G401.6 (cell line): ENCODE measurements at regions not wholly inside any gene's neighbourhood (a gene's known extent, or its start where the extent isn't known, plus 50 kb on each side); places are given as distances from the start of the nearest gene placed in this dataset.

ENCODE experiments used
- FAIRE-seq: peaks from 2 replicates; lab custom pipeline; 2012; peaks lifted over from hg19 to GRCh38; lab: Jason Lieb, UNC

DNA sequence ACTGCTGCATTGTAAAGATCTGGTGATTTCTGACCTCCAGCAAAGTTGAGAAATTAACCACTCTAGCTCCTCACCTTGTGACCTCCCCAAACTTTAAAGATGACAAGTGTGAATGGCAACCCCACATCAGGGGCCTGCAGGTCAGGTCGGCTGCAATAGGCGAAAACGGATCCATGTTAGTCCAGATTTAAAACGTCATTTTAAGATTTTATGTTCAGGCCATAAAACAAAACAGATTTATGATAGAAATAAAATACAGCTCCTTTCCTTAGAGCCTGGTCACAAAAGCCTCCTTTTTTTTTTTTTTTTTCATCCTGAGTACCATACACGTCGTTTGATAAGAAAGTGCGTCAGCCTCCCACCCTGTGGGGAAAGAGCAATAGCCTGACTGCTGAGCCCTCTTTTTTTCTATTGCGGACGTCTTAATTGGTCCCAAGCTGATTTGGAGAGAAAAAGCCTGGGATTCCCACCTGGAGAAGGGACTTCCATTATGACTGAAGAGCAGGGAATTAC lies 519.2 kb upstream of the NOX3 start:
- FAIRE-seq, result no peak

DNA sequence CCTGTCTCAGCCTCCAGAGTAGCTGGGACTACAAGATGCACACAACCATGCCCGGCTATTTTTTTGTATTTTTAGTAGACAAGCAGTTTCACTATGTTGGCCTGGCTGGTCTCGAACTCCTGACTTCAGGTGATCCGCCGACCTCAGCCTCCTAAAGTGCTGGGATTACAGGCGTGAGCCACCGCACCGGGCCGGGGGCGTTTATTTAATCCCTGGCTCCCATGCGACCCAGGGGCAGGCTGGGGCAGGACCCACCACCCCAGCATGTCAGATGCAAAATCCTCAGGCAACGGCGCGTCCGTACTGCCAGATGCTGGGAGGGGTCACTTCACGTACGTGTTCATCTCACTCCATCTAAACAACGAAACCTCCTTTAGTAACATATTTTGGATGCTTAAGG lies 518.7 kb upstream of the NOX3 start:
- no peak for FAIRE-seq

- FAIRE-seq, result no peak
Observed at GRCh38 chr6:155970876-155971708, 515.5 kb upstream of the NOX3 start.

- FAIRE-seq, result no peak
Observed at GRCh38 chr6:155970472-155970871, 514.8 kb upstream of the NOX3 start.

- no peak for FAIRE-seq
Observed at GRCh38 chr6:155968921-155969320, 513.3 kb upstream of the NOX3 start.

DNA sequence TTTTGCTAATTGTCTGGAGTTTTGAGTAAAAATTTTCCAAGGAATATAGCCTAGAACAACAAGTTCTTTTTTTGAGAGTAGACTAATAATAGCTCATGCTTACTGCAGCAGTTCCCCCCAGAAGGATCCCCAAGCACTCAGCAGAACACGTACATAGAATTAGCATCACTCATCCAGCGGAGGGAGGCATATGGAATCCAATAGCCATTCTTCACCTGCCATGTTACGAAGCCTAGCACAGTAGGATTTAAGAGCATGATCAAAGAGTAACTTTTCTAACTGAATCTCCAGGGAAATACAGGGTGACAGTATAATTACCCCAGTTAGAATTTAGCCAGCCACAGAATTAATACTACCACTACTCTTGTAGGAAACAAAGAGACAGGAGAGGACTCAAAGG lies 511.7 kb upstream of the NOX3 start:
- FAIRE-seq, result no peak

DNA sequence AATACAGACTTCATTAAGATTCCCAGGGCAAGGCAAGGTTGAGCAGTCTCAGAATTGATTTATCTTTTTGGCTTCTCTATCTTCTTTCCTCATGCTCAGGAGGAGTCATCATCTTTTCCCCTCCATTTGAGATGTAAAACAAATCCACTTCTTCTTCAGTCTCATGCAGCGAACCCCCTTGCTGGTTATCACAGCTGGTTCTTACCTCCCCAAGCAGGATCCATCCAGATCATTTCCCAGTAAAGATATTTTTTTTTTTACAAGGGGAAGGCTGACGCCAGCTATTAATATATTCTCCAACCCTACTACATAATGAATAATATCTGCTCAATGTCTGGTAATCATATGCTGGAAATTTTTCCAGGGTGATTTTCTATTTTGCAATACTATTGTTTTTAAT lies 508.9 kb upstream of the NOX3 start:
- no peak for FAIRE-seq

- FAIRE-seq, result no peak
Observed at GRCh38 chr6:155962276-155962675, 506.6 kb upstream of the NOX3 start.

DNA sequence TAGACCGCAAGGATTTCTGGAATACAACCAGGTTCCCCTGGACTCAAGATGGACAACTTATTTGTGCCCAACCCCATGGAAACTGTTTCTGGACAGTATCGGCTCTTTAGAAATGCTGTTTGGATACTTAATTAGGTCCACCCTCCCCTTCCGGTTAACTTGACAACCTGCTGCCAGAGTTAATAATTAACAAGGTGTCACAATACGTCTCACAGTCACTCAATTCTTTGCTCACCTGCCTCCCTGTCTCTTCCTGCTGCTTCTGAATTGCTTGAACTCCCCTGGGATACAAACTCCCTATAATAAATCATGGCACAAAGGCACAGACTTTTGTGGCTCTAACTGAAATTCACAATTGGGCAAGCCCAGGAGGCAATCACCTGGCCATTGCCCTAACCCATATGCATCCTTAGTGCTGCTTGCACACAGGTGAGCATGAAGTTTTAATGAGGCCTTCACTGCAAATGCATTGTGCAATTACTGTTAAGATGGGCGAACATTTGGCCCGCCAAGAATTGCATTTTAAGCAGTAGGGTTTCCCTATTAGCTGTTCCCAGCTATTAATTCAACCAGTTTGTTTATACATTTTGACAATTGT lies 504.4 kb upstream of the NOX3 start:
- no peak for FAIRE-seq

- no peak for FAIRE-seq
Observed at GRCh38 chr6:155958550-155958949, 502.9 kb upstream of the NOX3 start.

GRCh38 chr6:155955038-155955437 lies 499.4 kb upstream of the NOX3 start:
- FAIRE-seq, result no peak

GRCh38 chr6:155954149-155954548 lies 498.5 kb upstream of the NOX3 start:
- FAIRE-seq, result no peak

GRCh38 chr6:155949256-155949655 lies 493.6 kb upstream of the NOX3 start:
- no peak for FAIRE-seq

DNA sequence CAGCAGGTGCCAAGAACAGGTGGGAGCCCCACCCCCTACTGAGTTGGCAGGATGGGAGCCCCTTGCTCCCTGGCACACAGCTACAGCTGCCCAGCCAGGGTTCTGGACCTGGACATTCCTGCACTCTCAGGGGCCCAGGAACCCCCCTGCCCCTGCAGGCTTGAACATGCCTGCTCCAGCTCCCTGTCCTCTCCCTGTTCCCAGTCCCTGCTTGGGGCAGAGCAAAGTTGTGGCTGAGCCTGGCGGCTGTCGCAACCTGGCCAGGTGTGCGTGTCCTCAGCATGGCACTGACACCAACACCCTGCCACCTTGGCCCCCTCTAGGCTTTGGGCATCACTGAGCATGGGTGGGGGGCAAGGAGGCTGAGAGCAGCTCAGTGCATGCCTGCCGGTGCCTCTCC lies 491.2 kb upstream of the NOX3 start:
- no peak for FAIRE-seq

DNA sequence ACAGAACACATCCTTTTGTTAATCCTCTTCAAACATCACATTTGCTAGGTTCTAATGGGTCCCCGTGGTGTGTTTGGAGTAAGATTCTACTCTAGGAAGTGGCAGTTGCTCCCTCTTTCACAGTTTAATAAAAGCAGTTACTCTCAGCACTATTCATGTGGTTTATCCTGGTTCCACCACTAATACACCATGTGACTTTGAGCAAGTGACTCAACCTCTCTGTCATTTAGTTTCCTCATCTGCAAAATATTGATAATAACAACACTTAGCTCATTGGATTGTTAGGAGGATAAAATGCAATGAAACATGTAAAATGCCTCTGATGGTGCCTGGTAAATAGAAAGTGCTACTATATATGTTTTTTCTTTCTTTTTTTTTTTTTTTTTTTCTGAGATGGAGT lies 488.0 kb upstream of the NOX3 start:
- no peak for FAIRE-seq

DNA sequence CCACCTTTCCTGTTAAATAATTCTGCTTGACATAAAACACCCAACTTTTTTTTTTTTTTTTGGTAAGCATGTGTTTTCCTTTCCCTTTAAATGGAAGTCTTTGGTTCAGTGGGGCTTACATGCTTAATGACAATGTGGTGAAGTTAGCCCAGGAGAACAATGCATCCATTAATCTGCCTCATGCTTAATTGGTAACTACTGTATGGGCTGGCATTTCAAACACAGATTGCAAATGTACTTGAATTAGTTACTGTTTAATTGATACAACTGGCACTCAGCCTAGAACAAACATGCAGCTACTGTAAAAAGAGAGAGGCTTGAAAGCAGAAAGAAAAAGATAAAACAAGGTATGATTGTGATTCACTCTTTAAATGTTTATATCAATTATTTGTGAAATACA lies 483.6 kb upstream of the NOX3 start:
- FAIRE-seq, result no peak

DNA sequence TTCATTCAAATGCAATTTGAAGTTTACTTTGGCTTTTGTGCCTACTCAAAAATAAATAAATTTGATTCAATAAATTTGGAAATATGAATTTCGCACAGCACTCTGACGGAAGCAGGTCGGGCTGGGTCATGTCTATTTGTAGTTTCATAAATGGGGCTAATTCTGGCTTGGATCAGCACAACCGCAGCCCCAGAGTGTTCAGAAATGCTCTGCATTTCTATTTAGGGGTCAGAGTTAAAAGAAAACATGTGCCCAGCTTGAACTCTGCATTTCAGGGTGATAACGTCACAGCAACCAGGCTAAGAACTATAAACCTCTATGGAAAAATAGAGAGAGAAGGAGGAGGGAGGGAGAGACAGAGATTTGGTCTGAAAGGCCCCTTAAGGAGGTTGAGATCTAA lies 480.9 kb upstream of the NOX3 start:
- no peak for FAIRE-seq

DNA sequence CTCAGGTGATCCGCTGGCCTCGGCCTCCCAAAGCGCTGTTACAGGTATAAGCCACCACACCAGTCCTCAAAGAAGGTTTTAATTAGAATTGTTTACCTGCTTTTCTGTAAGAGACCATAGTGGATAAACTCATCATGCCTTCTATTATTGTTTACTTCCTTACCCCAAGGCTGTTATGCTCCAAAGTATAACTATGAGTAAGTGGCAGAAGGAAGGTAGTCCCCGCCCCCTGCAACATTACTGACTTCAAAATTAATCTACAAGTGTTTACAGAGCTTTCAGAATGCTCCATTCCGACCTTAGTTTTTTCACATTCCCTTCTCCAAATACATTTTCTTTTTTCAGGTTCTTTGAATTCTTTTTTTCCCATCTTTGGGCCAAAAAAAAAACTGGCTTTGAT lies 480.5 kb upstream of the NOX3 start:
- FAIRE-seq, result no peak

DNA sequence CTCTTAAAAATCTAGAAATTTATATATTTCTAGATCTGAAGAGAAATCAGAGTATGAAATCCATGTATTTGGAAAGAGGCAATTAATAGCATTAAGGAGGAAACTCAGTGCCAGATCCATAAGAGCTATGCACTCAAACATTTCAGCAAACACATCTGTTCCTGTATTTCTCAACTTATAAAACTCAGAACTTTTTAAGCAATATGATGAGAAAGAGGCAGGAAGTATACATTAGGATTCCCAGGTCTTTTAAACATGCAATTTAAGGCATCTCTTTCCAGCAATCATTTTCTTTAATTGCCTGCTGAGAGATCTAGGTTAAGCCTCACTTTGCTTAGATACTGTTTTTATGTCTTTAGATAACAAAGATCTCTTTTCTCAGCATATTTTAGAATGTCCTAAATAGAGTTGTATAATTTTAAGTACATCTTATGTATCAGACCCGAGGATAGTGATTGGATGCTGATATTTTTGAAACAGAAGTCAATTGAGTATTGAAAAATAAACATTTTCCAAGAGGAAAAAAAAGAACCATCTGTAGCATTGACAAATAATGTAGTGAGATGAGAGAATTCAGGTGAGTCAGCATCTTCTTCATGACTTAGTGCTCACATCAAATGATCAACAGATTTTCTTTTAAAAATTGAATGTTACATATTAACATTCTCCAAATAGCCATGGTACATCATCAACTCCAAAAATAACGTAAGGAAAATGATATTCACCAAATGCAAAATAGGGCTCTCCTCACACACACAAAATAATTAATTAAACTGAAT lies 461.4 kb upstream of the NOX3 start:
- FAIRE-seq, result no peak

- no peak for FAIRE-seq
Observed at GRCh38 chr6:155915651-155916050, 460.0 kb upstream of the NOX3 start.

GRCh38 chr6:155913816-155914215 lies 458.2 kb upstream of the NOX3 start:
- FAIRE-seq, result no peak

- FAIRE-seq, result no peak
Observed at GRCh38 chr6:155909710-155910109, 454.1 kb upstream of the NOX3 start.

DNA sequence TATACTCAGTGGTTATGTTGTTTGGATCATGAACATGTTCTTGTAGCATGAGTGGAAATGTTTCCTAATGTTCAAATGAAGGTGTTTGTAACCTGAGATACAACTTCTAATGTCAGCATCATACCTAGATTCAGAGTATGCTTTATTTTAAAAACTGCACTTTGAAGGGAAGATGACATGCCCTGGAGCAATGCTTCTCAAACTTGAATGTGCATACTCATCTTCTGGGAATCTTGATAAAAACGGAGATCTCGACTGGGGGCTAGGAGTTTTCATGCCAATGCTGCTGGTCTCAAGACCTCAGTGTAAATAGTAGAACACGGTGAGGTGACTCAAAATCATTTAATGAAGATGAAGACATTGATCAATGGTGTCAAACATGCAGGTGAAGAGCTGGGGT lies 440.0 kb upstream of the NOX3 start:
- no peak for FAIRE-seq
